ENCODE measurements at regions not wholly inside any gene's neighbourhood (a gene's known extent, or its start where the extent isn't known, plus 50 kb on each side); places are given as distances from the start of the nearest gene placed in this dataset.
A peak's percentile ranks its signal among the peaks of the same experiment; 100 is the strongest.

GRCh38 chr4:14504162-14504561, 498.1 kb upstream of the CPEB2 start:
- no peak for DNase-seq

- no peak for DNase-seq
These were observed 488.8 kb upstream of the CPEB2 start for GRCh38 chr4:14513471-14513870.

DNA sequence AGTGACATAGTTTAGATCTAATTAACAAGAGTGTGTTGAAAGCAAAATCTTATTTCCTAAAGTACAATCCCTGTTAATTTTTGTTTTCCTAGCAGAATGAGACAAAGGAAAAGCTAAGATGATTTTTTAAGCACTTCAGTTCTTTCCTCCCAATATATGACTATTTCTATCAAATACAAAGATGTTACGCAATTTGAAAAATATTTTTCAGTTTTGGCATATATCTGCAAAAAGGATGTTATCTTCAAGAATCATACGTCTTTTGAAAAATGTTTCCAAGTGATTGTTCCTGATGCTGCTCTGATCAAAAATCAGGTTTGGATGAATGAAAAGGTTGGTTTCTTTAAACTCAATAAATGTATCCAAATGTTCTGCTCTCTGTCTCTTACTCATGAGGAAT, 486.7 kb upstream of the CPEB2 start:
- no peak for DNase-seq

DNA sequence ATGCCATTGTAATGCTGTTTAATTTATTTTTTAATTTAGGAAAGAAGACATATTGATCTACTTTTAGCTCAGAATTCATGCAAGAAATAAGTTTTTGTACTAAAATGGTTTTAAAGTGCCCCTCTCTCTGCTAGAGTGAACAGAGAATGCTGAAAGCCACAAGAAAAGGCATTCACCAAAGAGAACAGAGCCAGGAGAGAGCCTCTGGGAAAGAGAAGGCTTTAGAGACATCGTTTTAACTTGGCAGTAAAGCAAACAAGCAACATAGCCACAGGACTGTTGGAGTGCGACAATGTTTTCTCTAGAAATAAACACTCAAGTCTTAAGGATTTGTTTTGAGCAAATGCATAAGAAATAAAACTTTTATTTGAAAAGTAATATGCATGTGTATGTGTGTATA, 484.1 kb upstream of the CPEB2 start:
- DNase-seq = no peak

DNA sequence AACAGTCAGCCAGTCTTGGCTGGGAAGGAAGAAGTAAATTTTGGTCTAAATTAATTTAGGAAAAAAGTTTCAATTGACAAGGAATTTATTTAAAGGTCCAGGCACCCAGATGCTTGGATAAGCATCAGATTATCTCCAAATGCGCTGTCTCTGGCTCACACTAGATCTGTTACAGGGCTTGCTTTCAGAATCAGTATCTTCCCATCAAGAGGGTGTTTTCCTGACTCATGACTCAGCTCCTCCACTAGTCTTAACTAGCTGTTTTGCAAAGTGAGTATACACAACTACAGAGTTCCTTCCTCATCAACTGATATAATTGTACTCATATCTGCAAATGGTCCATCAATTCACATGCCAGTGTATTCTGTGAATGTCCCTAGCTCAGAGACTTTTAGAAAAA, 482.1 kb upstream of the CPEB2 start:
- DNase-seq = no peak

- DNase-seq = no peak
These were observed 478.0 kb upstream of the CPEB2 start for GRCh38 chr4:14524276-14524675.

GRCh38 chr4:14528918-14529317, 473.4 kb upstream of the CPEB2 start:
- no peak for DNase-seq

GRCh38 chr4:14529653-14530052, 472.6 kb upstream of the CPEB2 start:
- DNase-seq = no peak

DNA sequence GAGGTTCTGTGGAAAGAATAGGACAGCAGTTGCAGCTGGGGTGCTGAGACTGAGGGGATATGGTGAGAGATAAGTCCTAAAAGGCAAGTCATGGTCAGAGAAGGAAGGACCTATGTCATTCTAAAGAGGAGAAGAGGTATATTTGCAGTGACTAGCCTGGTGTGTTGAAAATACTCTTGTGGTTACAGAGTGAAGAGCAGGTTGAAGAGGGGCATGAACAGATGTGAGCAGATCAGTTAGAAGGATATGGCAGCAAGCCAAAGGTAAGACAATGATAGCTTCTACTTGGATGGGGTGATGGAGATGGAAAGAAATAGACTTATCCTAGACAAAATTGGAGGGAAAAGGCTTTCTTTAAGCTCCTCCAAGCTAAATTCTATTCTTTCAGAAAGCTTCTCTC, 469.8 kb upstream of the CPEB2 start:
- DNase-seq = peak; percentile 50

GRCh38 chr4:14539246-14539645, 463.0 kb upstream of the CPEB2 start:
- DNase-seq = no peak

- DNase-seq = no peak
These were observed 457.1 kb upstream of the CPEB2 start for GRCh38 chr4:14545163-14545562.

- no peak for DNase-seq
These were observed 456.5 kb upstream of the CPEB2 start for GRCh38 chr4:14545807-14546206.

- DNase-seq = no peak
These were observed 450.2 kb upstream of the CPEB2 start for GRCh38 chr4:14552119-14552518.

- DNase-seq = no peak
These were observed 442.6 kb upstream of the CPEB2 start for GRCh38 chr4:14559646-14560045.

DNA sequence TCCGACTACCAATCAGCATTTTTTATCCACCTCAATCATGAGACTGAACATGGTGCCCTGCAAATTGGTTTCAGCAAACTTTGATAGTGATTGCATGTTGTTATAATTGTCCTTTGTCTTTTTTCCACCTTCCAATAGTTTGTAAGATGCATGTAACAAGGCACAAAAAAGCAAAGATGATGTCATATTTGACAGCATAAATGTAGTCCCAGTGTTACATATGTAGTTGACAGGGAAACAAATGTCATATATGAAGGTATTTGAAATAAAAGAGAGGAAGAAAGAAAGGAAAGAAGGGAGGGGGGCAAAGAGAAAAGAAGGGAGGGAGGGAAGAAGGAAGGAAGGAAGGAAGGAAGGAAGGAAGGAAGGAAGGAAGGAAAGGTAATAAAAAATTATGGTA, 441.7 kb upstream of the CPEB2 start:
- DNase-seq = no peak

- DNase-seq = no peak
These were observed 439.4 kb upstream of the CPEB2 start for GRCh38 chr4:14562901-14563300.

DNA sequence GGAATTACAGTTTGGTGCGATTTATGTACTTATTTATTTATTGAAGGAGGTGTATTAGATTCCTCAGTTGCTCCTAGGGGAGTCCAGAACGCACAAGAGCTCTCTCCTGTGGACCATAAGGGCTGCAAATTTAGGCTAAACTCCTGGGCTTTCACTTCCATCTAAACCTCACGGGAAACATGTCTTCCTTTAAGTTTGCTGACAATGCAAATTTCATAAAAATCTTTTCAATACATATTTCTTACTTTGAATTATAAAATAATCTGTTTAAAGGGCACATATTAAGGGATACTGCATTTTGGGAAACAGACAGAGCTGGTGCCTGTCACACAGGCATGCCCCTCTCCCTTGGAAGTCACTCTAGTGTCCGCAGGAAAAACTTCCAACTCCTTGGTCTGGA, 438.0 kb upstream of the CPEB2 start:
- DNase-seq = no peak

DNA sequence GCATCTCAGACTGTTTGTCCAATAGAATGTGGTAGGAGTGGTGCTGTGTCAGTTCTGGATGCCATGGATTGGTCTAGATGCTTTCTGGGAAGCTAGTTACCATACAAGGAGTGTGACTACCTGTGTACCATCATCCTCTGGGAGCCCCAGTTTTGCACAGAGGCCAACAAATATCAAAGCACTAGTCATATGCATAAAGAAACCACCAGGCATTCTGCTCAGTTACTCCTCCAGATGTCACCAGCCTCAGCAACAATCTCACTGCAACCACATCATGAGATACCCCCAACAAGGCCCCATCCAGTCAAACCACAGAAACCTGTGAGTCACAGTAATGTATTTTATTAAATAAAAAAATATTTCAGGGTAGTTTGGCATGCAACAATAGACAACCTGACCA, 435.8 kb upstream of the CPEB2 start:
- no peak for DNase-seq

GRCh38 chr4:14568351-14568750, 433.9 kb upstream of the CPEB2 start:
- no peak for DNase-seq

DNA sequence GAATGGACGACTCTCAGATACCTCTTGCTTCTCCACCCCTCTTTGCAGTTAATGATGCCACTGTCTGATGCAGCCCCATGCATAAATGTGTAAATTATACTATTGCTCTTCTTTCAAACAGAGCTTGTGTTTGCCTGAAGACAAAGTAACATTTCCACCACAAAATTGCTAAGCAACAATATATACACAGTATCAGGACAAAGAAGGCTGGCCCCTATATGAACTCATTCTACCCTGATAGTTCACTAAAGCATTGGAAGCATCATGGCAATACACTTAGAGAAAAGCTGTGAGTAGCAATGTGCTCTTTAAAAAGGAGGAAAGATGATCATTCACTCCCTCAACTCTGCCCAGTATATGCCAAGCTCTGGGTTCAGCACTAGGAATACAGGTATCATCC, 427.0 kb upstream of the CPEB2 start:
- DNase-seq = no peak

GRCh38 chr4:14575919-14576318, 426.4 kb upstream of the CPEB2 start:
- no peak for DNase-seq

DNA sequence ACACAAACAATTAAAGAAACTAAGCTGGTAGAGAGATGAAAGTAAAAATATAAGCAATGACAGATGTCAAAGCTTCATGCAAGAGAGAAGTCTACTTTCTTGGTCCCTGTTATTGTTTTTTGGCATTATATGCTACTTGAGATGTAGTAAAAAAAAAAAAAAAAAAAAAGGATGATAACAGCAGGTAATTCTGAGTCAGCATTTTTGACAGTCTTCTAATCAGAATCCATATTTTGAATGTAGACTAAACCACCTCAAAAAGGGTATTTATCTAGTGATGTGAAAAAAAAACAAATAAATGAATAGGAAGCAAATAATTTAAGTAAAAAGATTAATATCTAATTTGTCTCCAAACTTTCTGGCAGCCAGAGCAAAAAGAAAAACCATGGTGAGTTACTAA, 422.2 kb upstream of the CPEB2 start:
- DNase-seq = no peak

GRCh38 chr4:14581741-14582140, 420.5 kb upstream of the CPEB2 start:
- DNase-seq = no peak

DNA sequence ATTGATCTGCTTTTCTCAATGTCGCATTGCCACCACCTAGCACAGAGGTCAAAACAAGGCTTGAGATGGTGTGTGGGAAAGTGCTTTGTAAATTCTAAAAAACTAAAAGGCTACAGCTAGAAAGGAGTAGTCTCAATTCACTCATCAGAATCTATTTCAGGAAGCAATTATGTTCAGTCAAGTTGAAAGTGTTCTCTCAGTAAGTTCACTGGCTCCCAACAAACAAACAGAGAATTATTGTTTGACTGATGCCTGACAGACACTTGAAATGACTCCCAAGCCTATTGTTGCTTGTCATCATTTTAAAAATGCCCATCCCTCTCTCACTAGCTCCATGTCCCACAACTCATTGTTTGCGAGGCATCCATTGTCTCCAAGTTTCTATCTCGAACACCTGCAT, 419.6 kb upstream of the CPEB2 start:
- no peak for DNase-seq

GRCh38 chr4:14583331-14583730, 418.9 kb upstream of the CPEB2 start:
- DNase-seq = no peak

GRCh38 chr4:14583752-14584151, 418.5 kb upstream of the CPEB2 start:
- no peak for DNase-seq

Measured in NCI-H1092 (cell line).